Activated CD4-positive, alpha-beta T cell treated with anti-CD3 and anti-CD28 coated beads, Interleukin-2, Interleukin-6, amounts not matched to agents 100 ng/mL and 50 ng/mL, durations not matched to agents 16 hours and 8 hours (primary cell): ENCODE measurements at regions not wholly inside any gene's neighbourhood (a gene's known extent, or its start where the extent isn't known, plus 50 kb on each side); places are given as distances from the start of the nearest gene placed in this dataset.

Experiments
- DNase-seq: peaks from one replicate; pipeline ENCODE4 v3.0.0-alpha.2; 2020

- DNase-seq: no peak
Measured at GRCh38 chr14:49220492-49220891, 365.7 kb downstream of the RPS29 start.

DNA sequence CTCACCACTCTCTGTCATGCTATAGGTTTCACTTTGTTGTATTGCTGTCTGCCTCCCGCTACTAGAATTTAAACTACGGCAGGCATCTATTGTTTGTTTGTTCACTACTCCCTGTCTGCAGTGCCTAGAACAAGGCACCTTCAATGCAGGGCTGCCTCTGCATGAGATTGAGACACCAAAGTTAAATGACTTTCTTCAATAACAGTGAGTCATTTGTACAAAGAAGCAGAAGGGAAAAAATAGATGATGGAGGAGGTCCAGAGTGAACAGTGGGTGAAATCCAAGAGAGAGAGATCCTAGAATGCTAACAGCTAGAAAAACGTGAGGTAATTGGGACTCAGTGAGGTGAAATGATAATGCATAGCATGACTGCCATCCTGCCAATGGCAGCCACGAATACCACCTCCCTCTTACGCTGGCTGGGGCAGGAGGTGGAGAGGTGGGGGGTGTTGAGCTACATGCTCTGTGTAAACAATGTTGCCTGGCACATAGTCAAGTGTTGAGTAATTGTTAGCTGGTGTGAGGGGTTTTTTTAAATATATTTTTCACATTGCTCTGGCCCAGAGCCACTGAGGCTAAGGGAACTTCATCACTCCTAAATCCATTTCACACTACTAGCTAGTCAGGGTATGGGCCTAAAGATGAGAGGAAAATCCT lies 367.6 kb downstream of the RPS29 start:
- no peak for DNase-seq

DNA sequence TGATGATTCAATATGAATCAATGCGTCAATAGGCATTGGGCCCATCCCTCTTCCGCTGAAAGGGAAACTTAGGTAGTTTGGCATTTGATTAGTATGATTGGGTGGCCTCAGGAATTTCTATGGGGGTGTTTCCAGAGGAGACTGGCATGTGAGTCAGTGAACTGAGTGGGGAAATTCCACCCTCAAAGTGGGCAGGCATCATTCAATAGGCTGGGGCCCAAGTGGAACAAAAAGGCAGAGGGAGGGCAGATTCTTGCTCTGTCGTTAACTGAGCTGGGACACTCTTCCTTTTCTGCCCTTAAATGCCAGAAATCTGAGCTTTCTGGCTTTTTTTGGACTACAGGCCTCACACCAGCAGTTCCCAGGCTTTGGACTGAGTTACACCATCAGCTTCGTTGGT lies 373.5 kb downstream of the RPS29 start:
- no peak for DNase-seq

GRCh38 chr14:49209416-49209815 lies 376.8 kb downstream of the RPS29 start:
- DNase-seq: no peak

- DNase-seq: no peak
Measured at GRCh38 chr14:49206828-49207227, 379.4 kb downstream of the RPS29 start.

GRCh38 chr14:49203676-49204075 lies 382.5 kb downstream of the RPS29 start:
- DNase-seq: no peak

- DNase-seq: no peak
Measured at GRCh38 chr14:49199159-49199558, 387.0 kb downstream of the RPS29 start.

- DNase-seq: peak; percentile 17
Measured at GRCh38 chr14:49196327-49196726, 389.9 kb downstream of the RPS29 start.

GRCh38 chr14:49194067-49194466 lies 392.1 kb downstream of the RPS29 start:
- DNase-seq: no peak

- no peak for DNase-seq
Measured at GRCh38 chr14:49193332-49194065, 392.7 kb downstream of the RPS29 start.

DNA sequence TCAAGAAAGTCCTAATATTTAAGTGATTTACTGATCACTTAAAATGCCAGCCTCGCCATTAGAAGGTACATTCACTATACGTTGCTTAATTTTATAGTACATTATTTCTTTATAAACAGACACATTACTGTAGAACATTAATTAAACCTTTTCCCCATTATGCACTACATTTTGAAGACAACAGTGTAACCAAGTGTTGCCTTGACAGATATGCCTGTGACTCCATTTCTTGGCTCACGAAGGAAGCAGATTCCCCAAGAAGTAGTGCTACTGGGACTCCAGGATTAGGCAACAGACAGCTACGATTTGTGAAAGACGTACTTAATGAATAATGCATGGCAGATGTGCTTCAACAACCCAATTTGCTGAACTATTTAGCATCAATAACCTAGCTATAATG lies 394.8 kb downstream of the RPS29 start:
- no peak for DNase-seq

DNA sequence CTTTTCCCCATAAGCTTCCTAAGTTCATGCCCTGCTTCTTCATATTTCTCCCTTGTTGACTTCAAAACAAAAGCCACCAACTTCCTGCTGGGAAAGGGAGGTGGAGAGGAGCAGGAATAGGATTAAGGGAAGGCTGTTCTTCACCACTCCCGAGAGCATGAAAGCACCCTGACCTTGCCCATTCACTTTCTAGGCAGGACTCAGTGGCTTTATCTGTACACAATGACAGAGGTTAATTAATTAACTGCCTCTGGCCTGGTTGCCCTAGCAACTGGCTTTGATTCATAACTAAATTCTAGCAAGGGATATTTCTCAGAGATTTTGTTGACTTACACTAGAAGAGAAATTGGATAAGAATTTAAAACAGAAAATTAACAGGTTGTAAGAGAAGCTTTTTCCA lies 396.8 kb downstream of the RPS29 start:
- no peak for DNase-seq

DNA sequence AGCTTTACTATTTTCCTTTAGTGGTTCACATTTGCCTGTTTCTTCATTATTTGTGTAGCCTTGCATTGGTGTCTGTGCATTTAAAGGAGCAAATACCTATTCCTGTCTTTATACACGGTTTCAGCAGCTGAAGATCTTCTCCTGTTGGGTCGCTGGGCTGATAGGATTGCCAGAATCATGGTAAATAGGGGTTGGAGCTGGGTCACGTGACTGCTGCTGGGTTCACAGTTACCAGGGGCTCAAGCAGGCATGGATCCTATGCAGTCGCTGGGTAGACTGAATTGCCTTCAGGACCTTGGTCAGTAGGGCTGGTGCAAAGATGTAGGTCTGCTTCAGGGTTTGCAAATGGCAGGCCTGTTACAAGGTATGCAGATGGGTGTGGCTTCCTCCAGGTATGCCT lies 398.4 kb downstream of the RPS29 start:
- no peak for DNase-seq

DNA sequence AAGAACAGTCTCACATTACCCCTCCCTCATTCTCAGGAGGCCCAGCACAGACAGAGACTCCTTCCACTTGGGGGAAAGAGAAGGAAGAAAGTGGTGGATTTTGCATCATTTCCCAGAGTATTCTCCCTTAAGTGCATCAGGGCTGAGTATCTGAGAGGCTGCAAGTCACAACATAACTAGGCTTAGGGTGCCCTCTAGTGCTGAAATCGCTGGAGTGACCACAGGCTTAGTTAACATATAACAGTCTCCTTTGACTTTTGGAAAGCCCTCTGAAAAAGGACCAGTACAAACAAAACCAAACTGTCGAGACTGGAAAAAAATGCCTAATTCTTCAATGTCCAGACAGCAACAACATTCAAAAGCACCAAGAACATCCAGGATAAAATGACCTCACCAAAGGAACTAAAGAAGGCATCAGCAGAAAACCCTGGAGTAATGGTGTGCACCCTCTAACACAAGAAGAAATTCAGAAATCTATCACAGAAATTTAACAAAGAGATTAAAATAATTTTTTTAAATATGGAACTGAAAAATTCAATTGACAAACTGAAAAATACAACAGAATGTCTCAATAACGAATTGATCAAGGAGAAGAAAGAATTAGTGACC lies 412.3 kb downstream of the RPS29 start:
- peak; percentile 70 for DNase-seq

- no peak for DNase-seq
Measured at GRCh38 chr14:49164074-49164473, 422.1 kb downstream of the RPS29 start.

GRCh38 chr14:49160983-49161382 lies 425.2 kb downstream of the RPS29 start:
- no peak for DNase-seq

GRCh38 chr14:49159081-49159480 lies 427.1 kb downstream of the RPS29 start:
- no peak for DNase-seq

GRCh38 chr14:49139593-49139992 lies 446.6 kb downstream of the RPS29 start:
- no peak for DNase-seq

- DNase-seq: no peak
Measured at GRCh38 chr14:49134940-49135339, 451.2 kb downstream of the RPS29 start.

- DNase-seq: no peak
Measured at GRCh38 chr14:49121246-49121645, 464.9 kb downstream of the RPS29 start.

- DNase-seq: no peak
Measured at GRCh38 chr14:49114161-49114893, 471.9 kb downstream of the RPS29 start.

DNA sequence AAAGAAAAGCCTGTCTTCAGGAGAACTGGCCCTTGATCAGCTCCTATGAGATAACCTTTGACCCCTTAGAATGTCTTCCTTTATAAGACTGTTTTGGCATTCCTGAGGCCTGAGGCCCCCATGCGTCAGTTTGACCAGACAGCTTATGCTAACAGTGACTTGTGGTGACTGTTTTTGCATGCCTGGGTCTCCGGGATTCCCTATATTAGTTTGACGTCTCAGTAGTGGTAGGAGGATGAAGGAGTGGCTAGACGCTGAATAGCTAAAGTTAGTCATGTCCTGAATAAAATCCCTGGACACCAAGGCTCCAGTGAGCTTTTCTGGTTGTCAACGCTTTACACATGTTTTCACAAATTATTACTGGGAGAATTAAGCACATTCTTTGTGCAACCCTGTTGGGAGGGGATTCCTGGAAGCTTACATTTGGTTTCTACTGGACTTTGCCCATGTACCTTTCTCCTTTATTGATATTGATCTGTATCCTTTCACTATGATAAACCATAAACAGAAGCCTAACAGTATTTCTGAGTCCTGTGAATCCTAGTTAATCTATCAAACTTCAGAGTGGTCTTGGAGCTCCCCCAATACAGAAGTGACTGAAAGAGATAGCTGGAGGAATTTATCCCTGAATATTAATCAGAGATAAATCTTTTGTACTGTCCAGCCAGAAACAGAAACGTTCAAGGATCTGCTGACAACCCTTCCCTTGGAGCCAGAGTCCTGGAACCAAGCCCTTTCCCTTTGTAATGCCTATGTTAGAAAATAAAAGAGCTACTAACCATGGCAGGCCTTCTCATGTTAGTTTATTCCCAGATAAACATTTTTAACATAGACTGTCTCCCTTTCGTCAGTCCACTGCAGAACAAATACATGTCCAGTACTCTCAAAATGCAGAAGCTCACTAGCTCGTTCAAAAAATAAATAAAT lies 479.2 kb downstream of the RPS29 start:
- no peak for DNase-seq

DNA sequence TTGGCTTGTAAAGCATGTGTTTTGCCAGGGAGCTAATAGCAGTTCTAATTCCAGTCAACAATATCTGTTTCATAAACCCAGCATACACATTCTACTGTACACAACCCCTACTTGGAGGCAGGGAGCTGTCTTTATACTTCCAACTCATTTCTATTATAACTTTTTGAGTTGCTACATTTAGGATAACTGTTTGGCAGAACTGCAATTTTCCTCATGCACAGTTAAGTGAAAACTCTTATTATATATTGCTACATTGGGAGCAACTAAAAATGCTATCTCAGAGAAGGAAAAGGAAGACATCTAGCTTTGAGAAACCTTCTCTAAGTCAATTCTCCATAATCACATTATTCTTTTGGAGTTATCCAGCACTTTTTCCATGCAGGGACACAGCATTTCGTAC lies 480.2 kb downstream of the RPS29 start:
- DNase-seq: no peak
